Activated B cell treated with CpG ODN at 0.5 μM for 24 hours (primary cell): ENCODE measurements at regions not wholly inside any gene's neighbourhood (a gene's known extent, or its start where the extent isn't known, plus 50 kb on each side); places are given as distances from the start of the nearest gene placed in this dataset.

Source experiments
- ATAC-seq: fragments of 200-7000 bp; cut with Tn5 transposase; one replicate; pipeline ENCODE4 v1.10.0; 2021; ENCODE audit warnings: low read depth, mild to moderate bottlenecking, moderate library complexity
- CTCF ChIA-PET: fragments of 350-600 bp; sonication (Branson Sonifier 250); formaldehyde crosslinking; loops from one replicate; lab custom pipeline; 2021; ENCODE audit warnings: antibody characterized with exemption; lab: Charles Lee
- POLR2A ChIA-PET: fragments of 350-600 bp; sonication (Branson Sonifier 250); formaldehyde crosslinking; loops from one replicate; lab custom pipeline; 2021; ENCODE audit warnings: antibody characterized with exemption; lab: Charles Lee
- DNase-seq: peaks from one replicate; pipeline ENCODE4 v3.0.0; 2022
- H3K27ac Mint-ChIP-seq: one replicate; pipeline ENCODE4 v1.8.0; 2020; ENCODE audit warnings: mixed read lengths
- H3K27me3 Mint-ChIP-seq: one replicate; pipeline ENCODE4 v1.8.0; 2021; ENCODE audit warnings: mixed read lengths
- H3K36me3 Mint-ChIP-seq: one replicate; pipeline ENCODE4 v1.8.0; 2021; ENCODE audit warnings: low read depth, mixed read lengths
- H3K4me1 Mint-ChIP-seq: one replicate; pipeline ENCODE4 v1.8.0; 2021; ENCODE audit warnings: mixed read lengths
- H3K4me3 Mint-ChIP-seq: one replicate; pipeline ENCODE4 v1.8.0; 2020; ENCODE audit warnings: mild to moderate bottlenecking, mixed read lengths
- H3K9me3 Mint-ChIP-seq: one replicate; pipeline ENCODE4 v1.8.0; 2020; ENCODE audit warnings: mixed read lengths
- CTCF ChIP-seq: fragments of 200-600 bp; IDR thresholded peaks from one replicate; pipeline ENCODE4 v1.8.0; 2022; ENCODE audit warnings: antibody characterized with exemption, mild to moderate bottlenecking
- intact Hi-C: fragments of 100-400 bp; cut with micrococcal nuclease; formaldehyde crosslinking; loops from one replicate; pipeline ENCODE4 v1.15.1; 2024

GRCh38 chr3:185988080-185988815 is 50.4 kb upstream of the TRA2B start:
- ATAC-seq (no peak), DNase-seq (no peak)
- H3K4me1 Mint-ChIP-seq = peaks cover 4% of the 10 kb centered on the region
- H3K4me3 Mint-ChIP-seq = no peak overlapping the region
- H3K36me3 Mint-ChIP-seq = no peaks in the 10 kb centered on the region
- intact Hi-C loops = no loop called here
- peaks cover 5% of the 10 kb centered on the region for H3K27me3 Mint-ChIP-seq
- no peaks in the 10 kb centered on the region for H3K9me3 Mint-ChIP-seq
- ChIA-PET CTCF (interaction anchor here (1.2 to 2.1 kb wide), 4 partner anchors 548 to 629 kb away, joined by 3 to 7 read pairs (median 5); no protein-coding TSS in a partner anchor), POLR2A (no interaction called here)
- TF ChIP-seq CTCF = no peak
- no peak overlapping the region for H3K27ac Mint-ChIP-seq
